GM12873 (cell line): ENCODE measurements at regions not wholly inside any gene's neighbourhood (a gene's known extent, or its start where the extent isn't known, plus 50 kb on each side); places are given as distances from the start of the nearest gene placed in this dataset.

ENCODE experiments used
- TF ChIP-seq, protein P1 (sequence below): IDR thresholded peaks from 2 replicates; pipeline ENCODE4 v1.5.1; 2012; ENCODE audit warnings: low read depth, mild to moderate bottlenecking, moderate library complexity, low read length, control low read depth; ENCODE audit not compliant: insufficient read depth; ENCODE audit errors: missing control alignments

GRCh38 chr4:184879271-184879670 is 53.5 kb upstream of the ACSL1 start:
- TF ChIP-seq, protein P1, sequence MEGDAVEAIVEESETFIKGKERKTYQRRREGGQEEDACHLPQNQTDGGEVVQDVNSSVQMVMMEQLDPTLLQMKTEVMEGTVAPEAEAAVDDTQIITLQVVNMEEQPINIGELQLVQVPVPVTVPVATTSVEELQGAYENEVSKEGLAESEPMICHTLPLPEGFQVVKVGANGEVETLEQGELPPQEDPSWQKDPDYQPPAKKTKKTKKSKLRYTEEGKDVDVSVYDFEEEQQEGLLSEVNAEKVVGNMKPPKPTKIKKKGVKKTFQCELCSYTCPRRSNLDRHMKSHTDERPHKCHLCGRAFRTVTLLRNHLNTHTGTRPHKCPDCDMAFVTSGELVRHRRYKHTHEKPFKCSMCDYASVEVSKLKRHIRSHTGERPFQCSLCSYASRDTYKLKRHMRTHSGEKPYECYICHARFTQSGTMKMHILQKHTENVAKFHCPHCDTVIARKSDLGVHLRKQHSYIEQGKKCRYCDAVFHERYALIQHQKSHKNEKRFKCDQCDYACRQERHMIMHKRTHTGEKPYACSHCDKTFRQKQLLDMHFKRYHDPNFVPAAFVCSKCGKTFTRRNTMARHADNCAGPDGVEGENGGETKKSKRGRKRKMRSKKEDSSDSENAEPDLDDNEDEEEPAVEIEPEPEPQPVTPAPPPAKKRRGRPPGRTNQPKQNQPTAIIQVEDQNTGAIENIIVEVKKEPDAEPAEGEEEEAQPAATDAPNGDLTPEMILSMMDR = no peak

DNA sequence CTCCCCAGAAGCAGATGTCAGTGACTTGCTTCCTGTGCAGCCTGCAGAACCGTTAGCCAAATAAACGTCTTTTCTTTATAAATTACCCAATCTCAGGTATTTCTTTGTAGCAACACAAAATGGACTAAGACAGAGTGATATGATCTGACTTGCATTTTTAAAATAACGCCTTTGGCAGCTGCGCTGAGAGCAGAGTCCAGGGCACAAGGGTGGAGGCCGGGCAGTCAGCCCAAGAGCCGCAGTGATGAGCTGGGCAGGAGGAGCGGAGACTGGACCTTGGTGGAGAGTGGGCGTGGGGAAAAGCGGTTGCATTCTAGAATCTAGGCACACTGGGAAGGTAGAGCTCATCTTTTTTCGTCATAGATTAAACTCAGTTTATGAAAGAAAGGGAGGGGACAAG is 56.5 kb upstream of the ACSL1 start:
- TF ChIP-seq, protein P1 = no peak

DNA sequence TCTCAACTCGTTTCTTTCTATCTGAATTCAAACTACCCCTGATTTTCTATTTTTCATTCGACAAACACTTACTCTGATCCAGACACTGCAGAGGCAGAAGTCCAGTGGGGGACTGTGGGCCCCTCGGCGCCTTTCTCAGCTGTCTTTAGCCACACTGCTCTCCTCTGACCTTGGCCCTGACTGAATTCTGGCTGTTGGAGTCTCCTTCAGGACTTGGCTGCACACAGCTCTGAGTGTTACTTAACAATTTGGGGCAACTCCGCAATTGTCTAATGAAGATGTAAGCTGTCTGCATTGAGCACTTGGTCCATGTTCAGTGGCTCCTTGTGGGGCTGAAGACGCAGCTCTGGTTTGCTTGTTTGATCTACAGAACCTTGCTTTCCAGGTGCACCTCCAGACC is 57.3 kb upstream of the ACSL1 start:
- TF ChIP-seq, protein P1 = no peak

DNA sequence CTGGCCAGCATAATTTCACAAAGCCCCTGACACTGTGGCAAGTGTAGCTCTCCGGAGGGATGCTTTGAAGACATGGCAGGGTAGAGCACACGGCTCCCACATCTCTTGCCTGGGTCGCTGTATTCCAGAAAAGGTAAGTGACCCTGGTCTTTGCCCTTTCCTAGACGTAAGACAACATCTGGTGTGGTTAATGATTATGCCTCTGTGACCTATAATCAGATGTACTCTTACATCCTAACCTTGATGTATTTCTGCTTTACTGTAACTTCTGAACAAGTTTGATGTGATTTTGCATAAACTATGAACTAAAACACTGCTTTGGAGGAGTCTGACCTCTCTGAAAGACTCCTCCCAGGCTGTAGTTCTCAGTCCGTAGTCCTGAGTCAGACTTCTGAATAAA is 59.1 kb upstream of the ACSL1 start:
- TF ChIP-seq, protein P1 = no peak

GRCh38 chr4:184885602-184886001 is 59.8 kb upstream of the ACSL1 start:
- TF ChIP-seq, protein P1 = no peak

- TF ChIP-seq, protein P1 = no peak
These were observed 61.6 kb upstream of the ACSL1 start for GRCh38 chr4:184887333-184887732.

- TF ChIP-seq, protein P1 = no peak
These were observed 62.2 kb upstream of the ACSL1 start for GRCh38 chr4:184887947-184888346.
